ENCODE measurements at regions not wholly inside any gene's neighbourhood (a gene's known extent, or its start where the extent isn't known, plus 50 kb on each side); places are given as distances from the start of the nearest gene placed in this dataset.

- TF ChIP-seq SPI1 (IDR thresholded peaks at IDR 0.05; ENCODE audit: borderline replicate concordance, low read depth) (no peak), REST (IDR thresholded peaks at IDR 0.05; ENCODE audit: insufficient replicate concordance, low read depth) (no peak), POLR2AphosphoS5 (IDR thresholded peaks at IDR 0.05; ENCODE audit: low read depth) (no peak), GABPA (IDR thresholded peaks at IDR 0.05; ENCODE audit: low read depth) (no peak), CTCF (IDR thresholded peaks at IDR 0.05; ENCODE audit: insufficient read depth, low read length) (no peak)
- no peak for DNase-seq (ENCODE audit: low read depth in 1 of 2, low spot score in 1 of 2)
- Histone ChIP-seq H3K4me3 (replicated peaks; ENCODE audit: insufficient read depth, low read length) (no peak overlapping the region), H3K27ac (replicated peaks) (no peak overlapping the region), H3K27me3 (ENCODE audit: insufficient read depth, poor library complexity, severe bottlenecking) (no peaks in the 10 kb centered on the region)
These were observed 272.4 kb upstream of the CRY1 start for GRCh38 chr12:107365703-107366102.

GRCh38 chr12:107366322-107366721, 273.0 kb upstream of the CRY1 start:
- no peak overlapping the region for H3K4me3 ChIP-seq (replicated peaks; ENCODE audit: insufficient read depth, low read length)
- no peak overlapping the region for H3K27ac ChIP-seq (replicated peaks)
- DNase-seq (ENCODE audit: low read depth in 1 of 2, low spot score in 1 of 2), result no peak
- H3K27me3 ChIP-seq (ENCODE audit: insufficient read depth, poor library complexity, severe bottlenecking), result no peaks in the 10 kb centered on the region
- no peak for TF ChIP-seq REST (IDR thresholded peaks at IDR 0.05; ENCODE audit: insufficient replicate concordance, low read depth)
- TF ChIP-seq SPI1 (IDR thresholded peaks at IDR 0.05; ENCODE audit: borderline replicate concordance, low read depth), result no peak
- TF ChIP-seq CTCF (IDR thresholded peaks at IDR 0.05; ENCODE audit: insufficient read depth, low read length), result no peak
- TF ChIP-seq GABPA (IDR thresholded peaks at IDR 0.05; ENCODE audit: low read depth), result no peak
- no peak for TF ChIP-seq POLR2AphosphoS5 (IDR thresholded peaks at IDR 0.05; ENCODE audit: low read depth)

- H3K27ac ChIP-seq (replicated peaks), result no peak overlapping the region
- no peak for TF ChIP-seq REST (IDR thresholded peaks at IDR 0.05; ENCODE audit: insufficient replicate concordance, low read depth)
- TF ChIP-seq GABPA (IDR thresholded peaks at IDR 0.05; ENCODE audit: low read depth), result no peak
- no peak for TF ChIP-seq CTCF (IDR thresholded peaks at IDR 0.05; ENCODE audit: insufficient read depth, low read length)
- no peak for TF ChIP-seq POLR2AphosphoS5 (IDR thresholded peaks at IDR 0.05; ENCODE audit: low read depth)
- no peak for TF ChIP-seq SPI1 (IDR thresholded peaks at IDR 0.05; ENCODE audit: borderline replicate concordance, low read depth)
These were observed 275.2 kb upstream of the CRY1 start for GRCh38 chr12:107368586-107368985.

More at GRCh38 chr12:107368586-107368985, 275.2 kb upstream of the CRY1 start:
- Histone ChIP-seq H3K27me3 (ENCODE audit: insufficient read depth, poor library complexity, severe bottlenecking) (no peaks in the 10 kb centered on the region), H3K4me3 (replicated peaks; ENCODE audit: insufficient read depth, low read length) (no peak overlapping the region)
- DNase-seq (ENCODE audit: low read depth in 1 of 2, low spot score in 1 of 2), result no peak

All from HL-60 (cell line).